ENCODE measurements at regions not wholly inside any gene's neighbourhood (a gene's known extent, or its start where the extent isn't known, plus 50 kb on each side); places are given as distances from the start of the nearest gene placed in this dataset.

DNA sequence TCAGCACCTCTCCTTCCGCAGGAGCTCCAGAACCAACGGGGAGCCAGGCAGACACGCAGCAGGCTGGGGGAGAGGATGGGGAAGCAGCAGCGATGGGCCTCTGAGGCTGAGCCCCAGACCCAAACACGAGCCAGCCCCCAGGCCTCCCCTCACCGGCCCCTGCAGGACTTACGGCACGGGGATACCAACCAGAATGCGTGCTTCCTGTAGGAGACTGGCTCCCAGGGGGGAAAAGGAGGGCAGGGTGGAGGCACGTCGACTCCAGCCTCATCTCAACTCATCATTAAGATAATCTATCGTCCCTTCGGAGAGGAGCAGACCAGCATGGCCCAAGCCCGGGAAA lies 495.1 kb upstream of the MYT1L start:
- TF ChIP-seq ZNF70 (CRISPR knock-in tag; IDR thresholded peaks at IDR 0.05) (no peak), ZFP30 (CRISPR knock-in tag; IDR thresholded peaks at IDR 0.05) (no peak), RARB (CRISPR knock-in tag; IDR thresholded peaks at IDR 0.05) (no peak), ZNF565 (CRISPR knock-in tag; conservative IDR thresholded peaks at IDR 0.05; ENCODE audit: low read depth) (no peak)
- TF ChIP-seq, protein P1, sequence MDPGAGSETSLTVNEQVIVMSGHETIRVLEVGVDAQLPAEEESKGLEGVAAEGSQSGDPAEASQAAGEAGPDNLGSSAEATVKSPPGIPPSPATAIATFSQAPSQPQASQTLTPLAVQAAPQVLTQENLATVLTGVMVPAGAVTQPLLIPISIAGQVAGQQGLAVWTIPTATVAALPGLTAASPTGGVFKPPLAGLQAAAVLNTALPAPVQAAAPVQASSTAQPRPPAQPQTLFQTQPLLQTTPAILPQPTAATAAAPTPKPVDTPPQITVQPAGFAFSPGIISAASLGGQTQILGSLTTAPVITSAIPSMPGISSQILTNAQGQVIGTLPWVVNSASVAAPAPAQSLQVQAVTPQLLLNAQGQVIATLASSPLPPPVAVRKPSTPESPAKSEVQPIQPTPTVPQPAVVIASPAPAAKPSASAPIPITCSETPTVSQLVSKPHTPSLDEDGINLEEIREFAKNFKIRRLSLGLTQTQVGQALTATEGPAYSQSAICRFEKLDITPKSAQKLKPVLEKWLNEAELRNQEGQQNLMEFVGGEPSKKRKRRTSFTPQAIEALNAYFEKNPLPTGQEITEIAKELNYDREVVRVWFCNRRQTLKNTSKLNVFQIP (CRISPR knock-in tag; IDR thresholded peaks at IDR 0.05; ENCODE audit: borderline replicate concordance, low read depth), result no peak

Measured in SK-N-SH treated with all-trans-retinoic acid at 6 μM for 48 hours (cell line).